Muscle layer of duodenum (tissue), 2 donors: ENCODE measurements at regions not wholly inside any gene's neighbourhood (a gene's known extent, or its start where the extent isn't known, plus 50 kb on each side); places are given as distances from the start of the nearest gene placed in this dataset.

Source experiments
- H3K27ac ChIP-seq: one replicate; pipeline ENCODE4 v1.7.0; 2013; ENCODE audit warnings: mild to moderate bottlenecking, low read length
- H3K27me3 ChIP-seq: one replicate; pipeline ENCODE4 v1.7.0; 2013; ENCODE audit warnings: low read depth, mild to moderate bottlenecking, control low read depth, low read length
- H3K36me3 ChIP-seq, 2 donors: one replicate each; pipeline ENCODE4 v1.7.0; 2013; ENCODE audit warnings: low read length in 2 of 2, control low read depth in 1 of 2, mild to moderate bottlenecking in 1 of 2; ENCODE audit not compliant: insufficient read depth in 2 of 2, control insufficient read depth in 1 of 2
- H3K4me1 ChIP-seq, 2 donors: one replicate each; pipeline ENCODE4 v1.7.0; 2013; ENCODE audit warnings: low read length in 2 of 2, mild to moderate bottlenecking in 2 of 2, control low read depth in 1 of 2, moderate library complexity in 1 of 2; ENCODE audit not compliant: insufficient read depth in 2 of 2, control insufficient read depth in 1 of 2
- H3K4me3 ChIP-seq, 2 donors: one replicate each; pipeline ENCODE4 v1.7.0; 2013; ENCODE audit warnings: low read length in 2 of 2, low read depth in 1 of 2, mild to moderate bottlenecking in 1 of 2
- H3K9me3 ChIP-seq, 2 donors: one replicate each; pipeline ENCODE4 v1.7.0; 2013; ENCODE audit warnings: low read length in 2 of 2, control low read depth in 1 of 2, mild to moderate bottlenecking in 1 of 2; ENCODE audit not compliant: control insufficient read depth in 1 of 2
- donor health status: healthy.

GRCh38 chr11:23377909-23378308 is 517.6 kb upstream of the CCDC179 start:
- Histone ChIP-seq H3K36me3 (no peaks in the 10 kb centered on the region), H3K4me1 (no peaks in the 10 kb centered on the region), H3K27me3 (no peaks in the 10 kb centered on the region), H3K9me3 (no peaks in the 10 kb centered on the region), H3K4me3 (no peak overlapping the region), H3K27ac (no peak overlapping the region)

GRCh38 chr11:23391031-23391430 is 530.8 kb upstream of the CCDC179 start:
- Histone ChIP-seq H3K27me3 (no peaks in the 10 kb centered on the region), H3K36me3 (no peaks in the 10 kb centered on the region), H3K4me1 (no peaks in the 10 kb centered on the region), H3K27ac (no peak overlapping the region), H3K4me3 (no peak overlapping the region), H3K9me3 (no peaks in the 10 kb centered on the region)

- Histone ChIP-seq H3K27ac (no peak overlapping the region), H3K9me3 (no peaks in the 10 kb centered on the region), H3K36me3 (no peaks in the 10 kb centered on the region), H3K4me3 (no peak overlapping the region), H3K27me3 (no peaks in the 10 kb centered on the region), H3K4me1 (no peaks in the 10 kb centered on the region)
These were observed 537.8 kb upstream of the CCDC179 start for GRCh38 chr11:23398052-23398451.

- Histone ChIP-seq H3K4me3 (no peak overlapping the region), H3K36me3 (no peaks in the 10 kb centered on the region), H3K27me3 (no peaks in the 10 kb centered on the region), H3K9me3 (peaks cover 0 to 12% of the 10 kb centered on the region in 2 donors), H3K4me1 (no peaks in the 10 kb centered on the region), H3K27ac (no peak overlapping the region)
These were observed 539.7 kb upstream of the CCDC179 start for GRCh38 chr11:23399995-23400394.

- Histone ChIP-seq H3K36me3 (no peaks in the 10 kb centered on the region), H3K27me3 (no peaks in the 10 kb centered on the region), H3K4me1 (no peaks in the 10 kb centered on the region), H3K4me3 (no peak overlapping the region), H3K27ac (no peak overlapping the region), H3K9me3 (peaks cover 0 to 22% of the 10 kb centered on the region in 2 donors)
These were observed 543.2 kb upstream of the CCDC179 start for GRCh38 chr11:23403210-23404185.

- Histone ChIP-seq H3K27ac (no peak overlapping the region), H3K27me3 (no peaks in the 10 kb centered on the region), H3K4me3 (no peak overlapping the region), H3K36me3 (no peaks in the 10 kb centered on the region), H3K9me3 (peaks cover 0 to 22% of the 10 kb centered on the region in 2 donors), H3K4me1 (no peaks in the 10 kb centered on the region)
These were observed 544.2 kb upstream of the CCDC179 start for GRCh38 chr11:23404225-23405160.

GRCh38 chr11:23405350-23405937 is 545.2 kb upstream of the CCDC179 start:
- Histone ChIP-seq H3K36me3 (no peaks in the 10 kb centered on the region), H3K4me1 (no peaks in the 10 kb centered on the region), H3K9me3 (peaks cover 0 to 26% of the 10 kb centered on the region in 2 donors), H3K27me3 (no peaks in the 10 kb centered on the region), H3K27ac (no peak overlapping the region), H3K4me3 (no peak overlapping the region)

- no peaks in the 10 kb centered on the region for H3K36me3 ChIP-seq
- H3K4me3 ChIP-seq: no peak overlapping the region
These were observed 546.0 kb upstream of the CCDC179 start for GRCh38 chr11:23406131-23406819.

GRCh38 chr11:23413057-23413456 is 552.8 kb upstream of the CCDC179 start:
- Histone ChIP-seq H3K4me1 (no peaks in the 10 kb centered on the region), H3K9me3 (peaks cover 0 to 12% of the 10 kb centered on the region in 2 donors), H3K36me3 (no peaks in the 10 kb centered on the region), H3K4me3 (no peak overlapping the region), H3K27ac (no peak overlapping the region), H3K27me3 (no peaks in the 10 kb centered on the region)

More at GRCh38 chr11:23406131-23406819, 546.0 kb upstream of the CCDC179 start:
- H3K27me3 ChIP-seq: no peaks in the 10 kb centered on the region
- no peak overlapping the region for H3K27ac ChIP-seq
- peaks cover 0 to 28% of the 10 kb centered on the region in 2 donors for H3K9me3 ChIP-seq
- H3K4me1 ChIP-seq: no peaks in the 10 kb centered on the region

- no peaks in the 10 kb centered on the region for H3K27me3 ChIP-seq
- H3K4me1 ChIP-seq: no peaks in the 10 kb centered on the region
- H3K27ac ChIP-seq: no peak overlapping the region
- no peak overlapping the region for H3K4me3 ChIP-seq
- H3K36me3 ChIP-seq: no peaks in the 10 kb centered on the region
- H3K9me3 ChIP-seq: no peaks in the 10 kb centered on the region
These were observed 562.8 kb upstream of the CCDC179 start for GRCh38 chr11:23423104-23423503.
